NCI-H128 (cell line): ENCODE measurements at regions not wholly inside any gene's neighbourhood (a gene's known extent, or its start where the extent isn't known, plus 50 kb on each side); places are given as distances from the start of the nearest gene placed in this dataset.
"Not testable (repeated sequence)": the region's sequence is repeated elsewhere in the genome, so short reads cannot be mapped to it uniquely, and the experiment has no call there.

ENCODE experiments used
- DNase-seq: peaks from one replicate; lab custom pipeline; 2025; ENCODE audit not compliant: unreplicated experiment; lab: John Stamatoyannopoulos, UW

DNA sequence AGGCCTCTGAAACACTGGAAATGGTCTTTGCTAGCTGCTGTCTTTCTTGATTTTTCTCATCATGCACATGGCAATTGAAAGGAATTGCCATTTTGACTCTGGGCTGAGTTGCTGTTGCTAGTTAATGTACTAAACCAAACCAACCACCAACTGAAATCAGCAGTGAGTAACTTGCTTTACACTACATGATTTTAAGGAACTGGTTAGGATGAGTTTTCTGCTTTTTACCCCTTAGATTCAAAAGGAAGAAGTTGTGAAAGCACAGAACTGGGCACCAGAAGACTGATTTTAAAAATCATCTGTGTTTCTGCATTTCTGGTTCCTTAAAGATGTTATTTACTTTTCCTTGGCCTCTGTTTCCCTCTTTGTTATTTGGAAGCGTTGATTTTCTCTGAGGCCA is 361.9 kb downstream of the HLX start:
- DNase-seq = no peak

DNA sequence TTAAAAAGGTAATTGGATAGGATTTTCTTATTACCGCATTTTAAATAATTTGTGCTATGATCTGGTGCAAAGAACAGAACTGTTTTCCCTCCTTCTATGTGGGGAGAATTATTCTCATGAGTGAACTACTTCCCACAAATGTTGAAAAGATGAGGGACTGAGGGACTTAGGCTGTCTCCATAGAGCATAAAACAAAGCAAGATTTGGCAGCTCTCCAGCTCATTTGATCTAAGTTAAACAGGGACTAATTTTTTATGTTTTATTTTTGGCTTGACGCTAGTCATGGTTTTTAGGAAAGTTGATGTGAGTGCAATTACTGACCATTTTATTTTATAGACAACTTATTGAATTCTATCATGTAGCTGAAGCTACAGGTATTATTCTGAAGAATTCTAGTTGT is 362.3 kb downstream of the HLX start:
- DNase-seq = no peak

DNA sequence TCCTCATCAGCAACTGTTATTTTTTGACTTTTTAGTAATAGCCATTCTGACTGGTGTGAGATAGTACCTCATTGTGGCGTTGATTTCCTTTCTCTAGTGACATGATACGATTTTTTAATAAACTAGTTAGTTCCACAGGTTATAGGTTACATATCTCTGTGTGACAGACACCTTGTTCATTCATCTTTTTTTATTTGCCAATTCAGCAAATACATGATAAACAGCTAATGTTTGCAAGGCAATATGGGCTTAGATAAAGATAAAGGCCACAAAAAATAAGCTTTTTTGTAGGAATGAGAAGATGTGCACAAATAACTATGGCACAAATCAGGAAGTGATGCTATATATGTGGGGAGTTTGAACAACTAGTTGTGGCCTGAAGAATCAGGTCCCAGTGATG is 366.8 kb downstream of the HLX start:
- no peak for DNase-seq

DNA sequence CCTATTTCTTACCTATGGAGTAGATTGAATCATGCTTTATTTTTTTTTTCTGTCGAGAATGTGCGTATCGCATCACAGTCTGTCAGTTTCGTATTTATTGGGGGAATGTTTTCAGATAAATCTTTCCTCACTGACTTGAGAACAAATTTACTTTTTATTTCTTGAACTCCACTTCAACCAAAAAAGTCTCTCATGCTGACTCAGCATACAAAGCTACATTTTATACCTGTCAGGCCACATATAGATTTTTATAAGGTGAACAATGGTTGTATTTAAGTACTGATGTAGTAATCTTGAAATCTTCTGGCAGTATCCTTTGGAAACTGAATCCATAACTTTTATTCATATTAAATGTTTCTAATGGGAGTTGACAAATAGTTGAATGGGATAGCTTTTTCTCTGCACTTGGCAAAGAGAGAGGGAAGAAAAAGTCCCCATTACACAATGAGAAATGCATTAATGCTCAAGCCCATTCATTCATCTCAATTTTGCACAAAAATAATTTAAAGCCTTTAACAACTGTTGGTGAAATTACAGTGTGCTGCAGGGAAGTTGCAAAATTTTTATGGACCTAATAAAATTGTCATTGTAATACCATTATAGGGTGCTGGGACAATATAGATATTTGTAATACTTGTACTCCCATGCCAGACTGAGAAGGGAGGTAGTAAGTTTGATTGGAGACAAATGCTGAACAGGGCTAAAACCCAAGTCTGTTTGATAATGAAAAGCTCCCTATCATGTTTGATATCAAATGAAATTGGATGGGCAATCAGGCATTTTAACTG is 367.6 kb downstream of the HLX start:
- no peak for DNase-seq

DNA sequence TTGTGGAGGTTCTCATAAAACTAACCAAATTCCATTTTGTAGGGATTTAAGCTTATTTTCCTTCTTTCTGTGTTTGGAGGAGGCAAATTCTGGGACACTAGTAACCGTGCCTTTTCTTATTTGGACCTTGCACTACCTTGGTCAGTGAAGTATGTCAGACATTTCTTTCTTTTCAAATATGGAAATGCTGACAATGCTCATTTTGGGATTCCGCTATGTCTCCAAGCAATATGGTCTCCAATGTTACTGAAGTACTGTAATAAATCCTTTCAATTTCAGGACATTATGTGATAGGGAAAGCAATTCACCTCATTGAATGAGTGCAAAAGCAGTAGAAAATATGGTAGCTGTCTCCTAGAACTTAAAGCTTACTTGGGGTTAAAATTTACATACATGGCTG is 372.3 kb downstream of the HLX start:
- DNase-seq = no peak

DNA sequence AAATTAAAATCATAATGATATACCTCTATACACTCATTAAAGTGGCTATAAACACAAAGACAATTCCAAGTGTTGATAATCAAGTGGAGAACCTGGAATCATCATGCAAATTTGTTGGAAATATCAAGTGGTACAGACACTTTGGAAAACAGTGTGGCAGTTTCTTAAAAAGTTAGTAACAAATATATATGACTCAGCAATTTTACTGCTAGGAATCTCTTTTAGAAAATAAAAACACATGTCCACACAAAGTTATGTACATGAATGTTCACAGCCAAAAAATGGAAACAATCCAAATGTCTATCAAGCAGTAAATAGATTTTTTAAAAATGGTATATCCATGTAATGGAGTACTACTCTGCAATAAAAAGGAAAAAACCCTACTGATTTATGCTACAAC is 375.6 kb downstream of the HLX start:
- no peak for DNase-seq

DNA sequence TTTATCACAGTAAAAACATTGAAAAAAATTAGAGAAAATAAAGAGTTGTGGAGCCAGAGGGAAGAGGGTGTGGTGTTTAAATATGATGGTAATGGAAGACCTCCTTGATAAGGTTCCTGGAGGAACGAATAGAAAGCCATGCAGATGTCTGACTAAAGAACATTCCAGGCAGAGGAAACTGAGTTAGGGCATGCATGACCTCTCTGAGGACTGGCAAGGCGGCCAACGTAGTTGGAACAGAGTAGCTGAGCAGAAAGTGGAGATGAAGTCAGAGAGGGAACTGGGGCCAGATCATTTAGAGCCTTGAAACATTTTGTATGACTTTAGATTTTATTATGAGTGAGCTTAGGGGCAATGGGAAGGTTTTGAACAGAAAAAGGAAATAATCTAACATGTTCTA is 377.5 kb downstream of the HLX start:
- no peak for DNase-seq

DNA sequence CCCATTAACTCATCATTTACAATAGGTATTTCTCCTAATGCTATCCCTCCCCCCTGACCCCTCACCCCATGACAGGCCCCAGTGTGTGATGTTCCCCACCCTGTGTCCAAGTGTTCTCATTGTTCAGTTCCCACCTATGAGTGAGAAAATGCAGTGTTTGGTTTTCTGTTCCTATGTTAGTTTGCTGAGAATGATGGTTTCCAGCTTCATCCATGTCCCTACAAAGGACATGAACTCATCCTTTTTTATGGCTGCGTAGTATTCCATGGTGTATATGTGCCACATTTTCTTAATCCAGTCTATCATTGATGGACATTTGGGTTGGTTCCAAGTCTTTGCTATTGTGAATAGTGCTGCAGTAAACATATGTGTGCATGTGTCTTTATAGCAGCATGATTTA is 378.3 kb downstream of the HLX start:
- DNase-seq = not testable (repeated sequence)

DNA sequence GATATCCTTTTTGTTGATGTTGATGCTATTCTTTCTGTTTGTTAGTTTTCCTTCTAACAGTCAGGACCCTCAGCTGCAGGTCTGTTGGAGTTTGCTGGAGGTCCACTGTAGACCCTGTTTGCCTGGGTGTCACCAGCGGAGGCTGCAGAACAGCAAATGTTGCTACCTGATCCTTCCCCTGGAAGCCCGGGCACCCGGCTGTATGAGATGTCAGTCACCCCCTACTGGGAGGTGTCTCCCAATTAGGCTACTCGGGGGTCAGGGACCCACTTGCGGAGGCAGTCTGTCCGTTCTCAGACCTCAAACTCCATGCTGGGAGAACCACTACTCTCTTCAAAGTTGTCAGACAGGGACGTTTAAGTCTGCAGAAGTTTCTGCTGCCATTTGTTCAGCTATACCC is 383.4 kb downstream of the HLX start:
- DNase-seq = not testable (repeated sequence)

DNA sequence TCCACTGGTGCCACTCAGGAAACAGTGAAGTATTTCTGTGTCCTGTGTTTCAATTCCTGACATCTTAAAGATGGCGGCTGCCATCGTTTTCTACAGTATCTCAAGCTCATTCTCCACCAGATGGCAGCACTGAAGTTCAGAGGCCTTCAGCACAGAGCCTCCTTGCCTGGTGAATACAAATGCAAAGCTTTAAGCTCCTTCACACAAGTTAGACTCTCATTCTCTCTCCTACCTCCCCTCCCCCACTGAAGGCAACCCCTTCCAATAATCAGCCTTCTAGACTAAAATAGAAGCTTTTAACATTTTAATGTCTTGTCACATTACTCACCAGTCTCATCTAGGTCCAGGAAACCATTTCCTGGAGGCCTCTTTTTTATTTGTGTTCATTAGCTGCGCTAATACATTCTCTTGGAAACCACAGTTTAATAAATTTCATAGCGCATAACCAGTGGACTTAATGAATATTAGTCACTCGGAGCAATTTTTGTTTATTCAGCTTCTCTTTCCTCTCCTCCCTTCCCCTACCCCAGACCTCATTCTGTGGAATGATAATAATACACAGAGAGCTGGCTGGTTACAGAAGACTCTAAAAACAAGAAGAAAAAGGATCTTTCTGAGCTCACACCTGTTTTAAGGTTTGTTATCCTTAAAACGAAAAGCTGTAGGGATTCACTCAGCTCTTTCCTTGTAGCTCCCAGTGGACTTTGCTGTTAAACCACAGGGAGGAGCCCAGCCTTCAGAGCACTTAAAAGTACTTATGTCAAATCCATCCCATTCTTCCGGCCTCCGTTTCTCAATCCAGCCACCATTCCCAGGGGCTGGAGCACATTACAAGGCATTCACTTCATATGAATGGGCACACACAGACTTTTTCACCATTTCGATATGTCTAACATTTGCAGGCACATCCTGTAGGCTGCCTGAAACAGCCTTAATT is 384.9 kb downstream of the HLX start:
- no peak for DNase-seq

DNA sequence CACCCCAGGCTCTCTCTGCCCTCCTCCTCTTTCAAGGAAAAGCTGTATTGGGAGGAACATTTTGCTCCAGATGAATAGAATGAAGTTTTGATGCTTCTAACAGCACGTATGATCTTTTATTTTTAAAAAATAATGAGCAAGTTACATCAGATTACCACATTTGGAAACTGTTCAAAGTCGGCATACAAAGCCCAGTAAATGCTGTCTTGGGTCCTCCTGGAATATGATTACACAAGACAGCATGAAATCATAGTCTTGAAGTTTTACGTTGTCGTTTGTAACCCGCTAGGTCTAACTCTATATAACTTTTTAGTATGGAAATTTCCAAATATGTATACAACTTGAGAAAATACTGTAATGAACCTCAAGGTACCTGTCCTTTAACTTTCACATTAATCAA is 385.6 kb downstream of the HLX start:
- DNase-seq = no peak

DNA sequence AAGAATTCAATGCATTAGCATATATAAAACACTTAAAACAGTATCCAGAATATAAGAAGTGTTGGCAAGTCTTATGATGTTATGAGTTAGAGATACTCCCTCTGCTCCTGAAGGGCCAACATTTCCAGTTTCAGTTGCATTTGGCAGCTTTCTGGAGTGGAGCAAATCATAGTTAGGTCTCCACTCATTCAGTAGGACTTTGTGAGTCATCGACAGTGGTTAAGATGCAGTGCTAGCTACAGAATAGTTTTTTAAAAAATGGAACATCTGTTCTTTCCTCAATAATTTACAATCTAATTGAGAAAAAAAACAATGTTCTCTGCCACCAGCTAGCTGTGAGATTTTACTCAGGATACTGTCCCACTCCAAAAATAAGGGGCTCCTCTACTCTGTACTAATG is 389.1 kb downstream of the HLX start:
- DNase-seq = no peak

DNA sequence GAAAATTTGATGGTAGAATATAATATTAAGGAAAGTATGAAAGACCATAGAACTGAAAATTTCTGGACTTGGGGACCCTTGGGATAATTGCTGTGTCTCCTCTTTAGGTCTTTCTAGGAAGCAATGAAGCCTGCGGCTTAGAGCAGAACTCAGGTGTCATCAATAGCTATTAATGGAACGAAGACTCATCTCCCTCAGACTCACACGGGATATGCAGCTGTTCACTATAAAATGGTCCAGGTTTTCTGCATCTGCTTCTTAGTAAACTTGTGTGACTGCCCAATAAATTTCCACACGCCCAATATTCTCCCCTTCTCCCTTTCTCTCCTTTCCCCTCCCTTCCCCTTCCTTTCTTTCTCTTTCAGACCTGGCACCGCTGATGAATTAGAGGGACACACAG is 392.5 kb downstream of the HLX start:
- DNase-seq = no peak

DNA sequence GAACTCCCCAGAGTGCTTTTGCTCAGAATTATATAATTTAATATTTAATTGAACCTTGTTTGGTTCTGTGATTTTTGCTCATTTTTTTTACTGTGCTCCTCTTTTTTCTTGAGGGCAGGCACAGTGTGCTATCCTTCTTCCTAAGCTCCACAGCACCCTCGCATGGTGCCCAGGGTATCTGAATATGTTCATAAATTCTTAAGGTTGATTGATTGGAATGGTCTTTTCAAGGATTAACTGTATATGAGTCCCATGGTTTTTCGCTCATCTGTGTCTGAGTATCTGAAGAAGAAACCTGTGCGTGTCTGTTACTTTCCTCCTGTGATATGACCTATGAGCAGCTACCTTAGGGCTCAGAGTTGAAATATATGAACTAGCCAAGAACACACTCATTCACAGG is 393.7 kb downstream of the HLX start:
- DNase-seq = no peak

DNA sequence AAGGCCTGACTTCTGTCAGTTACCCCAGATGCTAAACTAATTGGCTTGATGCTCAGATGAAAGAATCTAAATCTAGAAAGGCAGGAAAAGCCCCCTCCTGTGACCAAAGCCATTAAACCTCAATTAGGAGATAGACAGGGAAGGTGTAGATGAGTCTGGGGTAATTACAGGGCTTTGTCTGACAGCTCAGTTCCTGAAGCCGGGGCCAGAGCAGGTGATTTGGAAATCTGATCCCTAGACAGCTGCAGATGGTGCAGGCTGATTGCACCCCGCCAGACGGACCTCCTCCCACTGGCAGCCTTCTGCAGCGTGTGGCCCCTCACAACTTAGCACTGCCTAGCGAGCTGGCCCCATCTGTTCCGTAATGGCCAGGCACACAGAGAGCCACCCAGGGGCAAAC is 395.1 kb downstream of the HLX start:
- DNase-seq = peak; percentile 77

DNA sequence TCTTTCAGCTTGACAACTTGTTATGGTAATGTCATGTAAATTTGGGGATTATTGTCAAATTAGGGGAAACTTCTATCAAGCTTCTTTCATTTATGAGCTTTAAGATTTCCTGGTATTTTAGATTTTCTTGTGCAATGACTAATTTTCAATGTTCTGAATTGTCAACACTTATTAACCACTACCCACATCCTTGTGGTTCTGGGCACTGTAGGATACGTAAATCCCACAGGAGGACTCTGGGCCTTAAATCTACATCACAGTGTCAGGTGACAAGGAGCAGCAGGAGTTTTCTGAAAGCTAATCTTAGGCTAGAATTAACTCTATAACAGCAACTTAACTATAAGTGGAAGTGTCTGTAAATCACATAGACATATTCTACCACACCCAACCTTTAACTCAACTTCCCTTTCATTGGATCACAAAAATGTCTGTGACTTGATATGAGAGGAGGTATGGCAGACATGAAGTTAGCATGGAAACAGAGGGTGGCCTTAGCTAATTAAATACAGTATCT is 397.7 kb downstream of the HLX start:
- no peak for DNase-seq

DNA sequence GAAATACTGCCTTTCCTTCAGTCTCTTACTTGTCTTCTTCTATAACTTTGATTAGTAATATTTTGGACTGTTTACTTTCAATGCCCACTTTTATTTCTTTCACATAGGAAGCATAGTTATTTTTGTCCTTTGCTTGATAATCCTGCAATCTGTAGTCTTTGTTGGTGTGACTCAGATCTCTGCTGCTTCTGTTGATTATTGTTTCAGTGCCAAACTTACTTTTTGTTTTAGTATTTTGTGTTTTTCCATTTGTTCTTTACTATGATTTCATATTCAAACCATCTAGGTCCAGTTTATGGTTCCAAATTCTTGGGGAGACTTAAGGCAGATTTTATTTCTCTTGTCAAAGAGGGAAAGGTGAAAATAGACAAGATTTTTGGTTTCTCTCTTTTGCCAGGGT is 399.9 kb downstream of the HLX start:
- no peak for DNase-seq

DNA sequence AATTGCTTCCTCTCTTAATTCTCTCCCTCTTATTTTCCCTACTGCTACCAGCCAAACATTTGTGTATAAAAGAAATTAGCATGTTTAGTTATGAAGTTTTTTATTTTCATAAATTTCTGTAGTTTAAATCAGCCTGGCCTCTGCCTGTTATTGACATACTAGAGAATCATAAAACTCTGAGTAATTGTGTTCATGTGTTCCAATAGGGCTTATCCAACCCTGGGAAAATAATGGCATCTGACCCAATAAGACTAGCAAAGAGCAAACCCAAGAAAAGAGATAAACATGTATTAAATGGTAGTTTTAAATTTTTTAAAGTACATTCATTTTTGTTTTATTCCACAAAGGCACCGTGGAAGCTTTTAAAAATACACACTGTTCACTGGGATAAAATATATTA is 404.3 kb downstream of the HLX start:
- no peak for DNase-seq

DNA sequence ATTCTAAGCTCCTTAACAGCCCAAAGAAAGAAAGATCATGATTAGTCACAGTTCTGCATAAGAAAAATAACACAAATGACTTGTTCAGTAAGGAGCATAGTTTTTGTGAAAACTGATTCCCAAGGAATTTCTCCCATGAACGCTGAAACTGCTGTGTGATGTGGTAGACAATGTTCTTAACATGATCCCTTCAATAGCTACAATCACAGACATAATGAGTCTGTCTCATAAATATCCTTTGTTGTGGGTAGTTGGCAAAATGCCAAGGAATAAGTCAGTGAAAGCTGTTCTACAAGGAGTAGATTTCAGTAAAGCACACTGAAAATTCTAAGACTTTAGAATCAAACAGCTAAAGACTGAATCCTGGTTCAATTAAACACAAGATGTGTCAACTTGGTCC is 404.8 kb downstream of the HLX start:
- DNase-seq = no peak

DNA sequence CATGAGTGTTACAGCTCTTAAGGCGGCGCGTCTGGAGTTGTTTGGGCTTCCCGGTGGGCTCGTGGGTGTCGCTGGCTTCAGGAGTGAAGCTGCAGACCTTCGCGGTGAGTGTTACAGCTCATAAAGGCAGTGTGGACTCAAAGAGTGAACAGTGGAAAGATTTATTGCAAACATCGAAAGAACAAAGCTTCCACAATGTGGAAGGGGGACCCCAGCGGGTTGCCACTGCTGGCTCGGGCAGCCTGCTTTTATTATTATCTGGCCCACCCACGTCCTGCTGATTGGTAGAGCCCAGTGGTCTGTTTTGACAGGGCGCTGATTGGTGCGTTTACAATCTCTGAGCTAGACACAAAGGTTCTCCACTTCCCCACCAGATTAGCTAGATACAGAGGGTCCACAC is 405.7 kb downstream of the HLX start:
- DNase-seq = not testable (repeated sequence)

DNA sequence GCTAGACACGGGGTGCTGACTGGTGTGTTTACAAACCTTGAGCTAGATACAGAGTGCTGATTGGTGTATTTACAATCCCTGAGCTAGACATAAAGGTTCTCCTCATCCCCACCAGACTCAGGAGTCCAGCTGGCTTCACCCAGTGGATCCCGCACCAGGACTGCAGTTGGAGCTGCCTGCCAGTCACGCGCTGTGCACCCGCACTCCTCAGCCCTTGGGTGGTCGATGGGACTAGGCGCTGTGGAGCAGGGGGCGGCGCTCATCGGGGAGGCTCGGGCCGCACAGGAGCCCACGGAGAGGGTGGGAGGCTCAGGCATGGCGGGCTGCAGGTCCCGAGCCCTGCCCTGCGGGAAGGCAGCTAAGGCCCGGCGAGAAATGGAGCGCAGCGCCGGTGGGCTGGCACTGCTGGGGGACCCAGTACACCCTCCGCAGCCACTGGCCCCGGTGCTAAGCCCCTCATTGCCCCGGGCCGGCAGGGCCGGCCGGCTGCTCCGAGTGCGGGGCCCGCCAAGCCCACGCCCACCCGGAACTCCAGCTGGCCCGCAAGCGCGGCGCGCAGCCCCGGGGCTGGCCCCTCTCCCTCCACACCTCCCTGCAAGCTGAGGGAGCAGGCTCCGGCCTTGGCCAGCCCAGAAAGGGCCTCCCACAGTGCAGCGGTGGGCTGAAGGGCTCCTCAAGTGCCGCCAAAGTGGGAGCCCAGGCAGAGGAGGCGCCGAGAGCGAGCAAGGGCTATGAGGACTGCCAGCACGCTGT is 406.4 kb downstream of the HLX start:
- not testable (repeated sequence) for DNase-seq
